Pons (tissue), 1 donor: ENCODE measurements at regions not wholly inside any gene's neighbourhood (a gene's known extent, or its start where the extent isn't known, plus 50 kb on each side); places are given as distances from the start of the nearest gene placed in this dataset.
A peak's percentile ranks its signal among the peaks of the same experiment; 100 is the strongest.

Experiments used
- DNase-seq: peaks from one replicate; pipeline ENCODE4 v3.0.0-alpha.2; 2016; ENCODE audit warnings: low spot score

DNA sequence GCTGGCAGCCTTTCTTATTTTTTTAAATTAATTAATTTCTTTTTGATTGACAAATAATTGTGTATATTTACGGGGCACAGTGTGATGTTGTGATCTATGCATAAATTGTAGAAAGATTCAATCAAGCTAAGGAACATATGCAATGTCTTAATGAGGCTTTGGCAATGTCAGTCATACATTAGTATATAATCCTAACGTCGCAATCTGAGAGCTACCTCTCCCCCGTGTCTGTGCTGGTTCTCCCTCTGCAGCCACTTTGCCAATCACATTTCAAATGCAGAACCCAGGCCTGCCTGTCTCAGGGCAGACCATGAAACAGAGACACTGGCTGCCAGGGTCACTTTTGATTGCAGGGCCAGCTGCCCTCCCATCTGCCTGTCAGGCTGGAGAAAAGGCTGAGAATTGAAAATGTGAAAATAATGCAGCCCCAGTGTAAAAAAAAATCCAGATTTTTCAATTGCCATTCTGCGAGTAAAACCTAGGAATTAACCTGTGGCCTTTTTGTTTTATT, 56.3 kb downstream of the SLC24A2 start:
- DNase-seq, result no peak

DNA sequence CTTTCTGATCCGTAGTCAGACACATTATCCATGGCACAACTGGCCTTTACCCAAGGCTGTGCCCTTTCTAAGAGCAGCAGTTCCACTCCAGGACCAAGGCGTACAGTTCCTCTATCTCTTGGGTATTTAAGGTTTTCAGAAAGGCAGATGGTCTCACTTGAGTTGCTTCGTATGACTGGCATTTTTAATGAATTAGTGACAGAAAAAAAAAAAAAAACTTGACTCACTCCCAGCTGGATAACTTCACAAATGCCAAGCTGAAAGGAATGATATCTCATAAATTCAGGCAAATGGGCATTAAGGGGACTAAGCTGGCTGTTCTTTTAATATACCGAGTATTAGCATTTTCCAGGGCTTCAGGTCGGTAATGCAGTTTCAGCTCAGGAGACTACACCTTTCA, 60.7 kb downstream of the SLC24A2 start:
- no peak for DNase-seq

- no peak for DNase-seq
Observed at GRCh38 chr9:19725970-19726369, 62.9 kb downstream of the SLC24A2 start.

- DNase-seq, result no peak
Observed at GRCh38 chr9:19720377-19720776, 68.5 kb downstream of the SLC24A2 start.

- no peak for DNase-seq
Observed at GRCh38 chr9:19703702-19704101, 85.1 kb downstream of the SLC24A2 start.

DNA sequence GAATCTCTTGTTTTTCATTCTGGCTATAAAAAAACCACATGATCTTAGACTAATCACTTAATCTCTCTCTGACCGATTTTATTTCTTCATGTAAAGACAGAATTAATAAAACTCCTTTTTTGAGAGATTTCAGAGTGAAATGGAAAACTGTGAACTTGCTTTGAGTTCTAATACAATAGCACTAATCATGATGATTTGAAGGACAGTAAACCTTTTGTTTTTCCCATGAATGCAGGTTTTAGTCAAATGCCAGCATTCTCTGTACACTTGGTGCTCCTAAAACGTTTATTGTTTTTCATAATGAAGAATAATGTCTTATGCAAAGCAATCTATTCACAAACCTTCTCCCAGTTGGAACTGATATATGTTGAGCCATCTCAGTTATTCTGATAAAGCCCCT, 86.8 kb downstream of the SLC24A2 start:
- peak; percentile 97 for DNase-seq

- DNase-seq, result no peak
Observed at GRCh38 chr9:19701274-19701673, 87.6 kb downstream of the SLC24A2 start.

DNA sequence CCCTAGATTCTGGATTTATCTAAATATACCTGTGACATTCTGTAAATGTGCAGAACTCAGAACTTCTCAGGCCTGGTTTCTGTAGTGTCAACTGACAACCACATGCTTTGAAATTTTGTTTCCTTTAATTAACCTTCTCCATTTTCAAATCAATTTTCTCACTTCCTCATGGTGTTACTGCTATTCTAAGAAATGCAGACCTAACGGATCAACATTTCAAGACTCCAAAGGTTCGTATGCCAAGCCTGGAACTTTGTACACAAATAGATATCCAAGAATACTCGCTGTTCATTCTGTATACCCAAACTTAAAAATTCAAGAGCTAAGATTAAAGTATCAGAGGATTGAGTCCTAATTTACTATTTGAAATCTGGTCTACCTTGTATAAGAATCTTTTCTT, 88.1 kb downstream of the SLC24A2 start:
- no peak for DNase-seq

GRCh38 chr9:19699756-19700155, 89.1 kb downstream of the SLC24A2 start:
- DNase-seq, result no peak

DNA sequence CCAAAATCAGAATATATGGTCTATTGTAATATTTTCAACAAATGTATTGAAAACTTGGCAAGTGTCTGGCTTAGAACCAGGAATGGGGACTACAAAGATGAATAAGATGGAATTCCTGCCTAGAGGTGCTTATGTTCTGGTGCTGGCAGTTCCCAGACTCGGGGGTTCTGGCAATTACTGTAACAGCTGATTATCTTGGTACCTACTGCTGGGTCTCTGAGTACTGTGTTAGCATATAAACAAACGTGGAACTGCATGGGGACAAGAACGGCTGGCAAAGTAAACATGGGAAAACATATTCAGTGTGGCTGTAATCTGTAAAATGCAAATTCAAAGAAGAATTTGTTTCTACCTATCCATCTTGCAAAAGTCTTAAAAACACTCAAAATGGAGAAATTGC, 89.9 kb downstream of the SLC24A2 start:
- DNase-seq, result no peak

DNA sequence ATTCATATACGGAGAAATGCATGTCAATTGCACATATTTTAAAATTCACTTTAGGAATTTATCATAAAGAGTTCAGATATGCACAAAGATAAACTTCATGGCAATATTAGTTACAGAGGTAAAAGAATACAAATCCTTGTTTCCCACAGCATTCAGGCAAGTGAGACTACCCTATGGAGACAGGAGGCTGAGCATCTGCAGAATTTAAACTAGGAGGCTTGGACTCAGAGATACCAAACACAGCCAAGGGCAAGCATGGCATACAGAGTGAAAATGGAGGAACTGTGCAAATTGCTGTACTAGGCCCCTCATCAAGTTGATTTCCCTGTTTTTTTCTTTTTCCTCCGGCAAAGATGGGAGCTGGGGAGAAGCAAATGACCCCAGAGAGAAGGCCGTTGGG, 94.2 kb downstream of the SLC24A2 start:
- DNase-seq, result no peak

- no peak for DNase-seq
Observed at GRCh38 chr9:19690128-19690527, 98.7 kb downstream of the SLC24A2 start.

DNA sequence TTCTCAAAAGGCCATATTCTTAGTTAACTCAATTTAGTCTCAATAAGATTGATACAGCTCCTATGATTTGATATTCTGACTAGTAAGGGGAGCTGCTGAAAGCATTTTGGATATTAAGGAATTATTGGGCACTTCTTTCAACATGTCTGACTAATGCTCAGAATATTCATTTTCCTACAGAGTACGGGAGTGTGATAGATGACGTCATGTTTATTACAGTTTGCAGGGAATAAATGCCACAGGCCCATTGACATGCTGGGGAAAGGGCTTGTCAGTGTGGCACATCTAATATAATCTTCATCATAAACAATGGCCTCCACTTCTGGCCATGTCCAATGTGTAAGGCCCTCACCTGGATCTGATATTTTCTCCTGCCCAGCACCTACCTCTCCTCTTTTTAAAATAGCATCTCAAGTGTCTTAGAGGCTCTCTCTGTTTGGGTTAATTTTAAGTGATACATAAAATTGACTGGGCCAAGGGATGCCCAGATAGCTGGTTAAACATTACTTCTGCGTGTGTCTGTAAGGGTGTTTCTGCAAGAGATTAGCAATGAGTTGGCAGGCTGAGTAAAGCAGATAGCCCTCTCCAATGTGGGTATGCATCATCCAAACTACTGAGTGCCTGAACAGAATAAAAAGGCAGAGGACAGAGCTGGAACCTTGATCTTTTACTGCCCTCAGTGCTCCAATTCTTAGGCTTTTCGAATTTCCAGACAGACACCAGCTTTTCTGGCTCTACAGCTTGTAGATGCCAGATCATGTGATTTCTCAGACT, 99.3 kb downstream of the SLC24A2 start:
- DNase-seq, result no peak

- DNase-seq, result no peak
Observed at GRCh38 chr9:19683715-19684114, 105.1 kb downstream of the SLC24A2 start.

DNA sequence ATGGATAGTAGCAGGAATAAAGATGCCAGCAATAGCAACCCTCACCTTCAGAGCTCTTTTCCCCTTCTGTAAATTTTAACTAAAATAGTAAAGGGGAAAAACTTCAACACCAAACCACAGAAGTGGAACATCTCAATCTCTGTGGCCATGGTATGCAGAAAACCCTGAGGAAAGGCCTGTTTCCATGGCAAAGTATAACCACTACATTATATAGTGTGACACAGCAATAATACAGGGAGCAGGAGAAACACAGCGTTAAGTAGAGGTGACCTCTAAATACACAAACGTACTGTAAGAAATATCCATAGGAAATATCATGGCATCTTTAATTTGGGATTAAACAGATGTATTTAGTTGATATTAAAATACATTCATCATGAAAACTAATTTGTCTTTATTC, 106.4 kb downstream of the SLC24A2 start:
- DNase-seq, result no peak

DNA sequence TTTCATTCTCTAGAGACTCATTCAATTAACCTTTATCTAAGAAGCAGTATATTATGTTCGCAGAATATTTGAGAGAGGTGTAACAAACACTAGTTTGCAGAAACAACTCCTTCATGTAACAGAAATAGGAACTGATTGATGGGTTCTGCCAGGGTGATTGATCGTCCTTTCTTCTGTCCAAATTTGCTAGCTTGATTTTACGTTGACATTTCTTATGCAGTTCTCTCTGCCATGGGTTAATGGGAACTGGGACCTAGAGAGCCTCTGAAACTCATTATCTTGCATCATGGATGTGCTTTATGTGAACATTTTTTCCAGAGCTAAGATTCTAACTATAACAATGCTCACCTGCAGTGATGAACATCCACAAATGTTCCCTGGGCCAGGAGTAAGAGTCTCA, 107.0 kb downstream of the SLC24A2 start:
- no peak for DNase-seq

DNA sequence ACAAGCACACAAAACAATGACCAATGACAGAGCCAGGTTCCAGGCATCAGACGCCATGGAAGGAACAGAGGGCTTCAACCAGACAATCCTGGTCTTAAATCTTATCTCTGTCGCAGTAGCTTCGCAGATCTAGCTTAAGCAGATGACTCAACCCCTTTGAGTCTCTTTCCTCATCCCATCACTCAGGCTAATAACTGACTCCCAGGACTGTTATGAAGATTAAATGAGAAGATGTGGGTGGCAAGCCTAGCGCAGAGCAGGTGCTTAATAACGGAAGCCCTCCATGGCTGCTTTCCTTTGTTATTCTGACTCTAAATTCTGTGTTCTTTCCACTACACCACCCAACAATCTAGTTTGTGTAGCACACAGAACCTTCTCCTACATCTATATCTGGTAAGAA, 110.9 kb downstream of the SLC24A2 start:
- DNase-seq, result no peak

GRCh38 chr9:19675492-19675891, 113.3 kb downstream of the SLC24A2 start:
- no peak for DNase-seq

- DNase-seq, result no peak
Observed at GRCh38 chr9:19666575-19666974, 122.3 kb downstream of the SLC24A2 start.

- no peak for DNase-seq
Observed at GRCh38 chr9:19665146-19665863, 123.5 kb downstream of the SLC24A2 start.

GRCh38 chr9:19663570-19663969, 125.3 kb downstream of the SLC24A2 start:
- DNase-seq, result no peak

- DNase-seq, result no peak
Observed at GRCh38 chr9:19662213-19662612, 126.6 kb downstream of the SLC24A2 start.

GRCh38 chr9:19660019-19660418, 128.8 kb downstream of the SLC24A2 start:
- DNase-seq, result no peak

DNA sequence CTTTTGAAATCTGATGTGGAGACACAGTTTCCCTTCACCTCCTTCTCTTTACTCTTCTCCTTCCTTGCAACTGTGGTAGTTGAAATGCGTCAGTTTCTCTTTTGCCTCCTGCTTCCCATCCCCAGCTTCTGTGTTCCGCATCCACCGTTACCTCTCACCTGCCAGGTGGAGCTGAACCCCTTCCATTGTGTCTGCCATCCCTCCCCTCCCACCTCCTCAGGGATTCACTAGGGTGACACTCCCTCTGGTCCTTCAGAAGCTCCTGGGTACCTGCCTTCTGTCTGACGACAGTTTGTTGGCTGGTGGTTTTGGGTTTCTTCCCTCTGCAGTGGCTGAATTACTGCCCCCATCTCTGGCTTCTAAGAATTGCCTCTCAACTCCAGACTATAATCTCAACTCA, 132.1 kb downstream of the SLC24A2 start:
- DNase-seq, result no peak
